NCI-H345 treated with DMSO at 0.1 percent for 48 hours (cell line): ENCODE measurements at regions not wholly inside any gene's neighbourhood (a gene's known extent, or its start where the extent isn't known, plus 50 kb on each side); places are given as distances from the start of the nearest gene placed in this dataset.

ENCODE experiments used
- DNase-seq: peaks from one replicate; lab custom pipeline; 2025; ENCODE audit not compliant: unreplicated experiment; lab: John Stamatoyannopoulos, UW

DNA sequence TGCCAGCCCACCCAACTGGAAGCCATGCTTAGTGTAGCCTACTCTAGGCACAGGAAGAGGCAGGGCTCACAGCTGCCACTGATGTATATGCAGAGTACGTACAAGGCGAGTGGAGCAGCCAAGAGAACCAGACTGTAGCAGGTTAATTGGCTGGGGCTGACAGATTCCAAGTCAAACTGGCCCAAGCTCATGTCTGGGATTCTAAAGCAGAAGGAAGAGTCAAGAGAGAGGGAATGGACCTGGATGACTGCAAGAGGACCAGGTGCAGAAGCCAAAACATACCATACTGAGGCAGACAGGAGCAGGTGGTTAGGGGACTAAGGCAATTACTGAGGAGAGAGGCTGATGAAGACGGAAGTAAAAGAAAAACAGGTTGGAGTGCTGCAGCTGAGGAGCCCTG lies 51.3 kb upstream of the LRRN2 start:
- DNase-seq, result no peak

- no peak for DNase-seq
These were observed 53.0 kb upstream of the LRRN2 start for GRCh38 chr1:204738506-204738905.

DNA sequence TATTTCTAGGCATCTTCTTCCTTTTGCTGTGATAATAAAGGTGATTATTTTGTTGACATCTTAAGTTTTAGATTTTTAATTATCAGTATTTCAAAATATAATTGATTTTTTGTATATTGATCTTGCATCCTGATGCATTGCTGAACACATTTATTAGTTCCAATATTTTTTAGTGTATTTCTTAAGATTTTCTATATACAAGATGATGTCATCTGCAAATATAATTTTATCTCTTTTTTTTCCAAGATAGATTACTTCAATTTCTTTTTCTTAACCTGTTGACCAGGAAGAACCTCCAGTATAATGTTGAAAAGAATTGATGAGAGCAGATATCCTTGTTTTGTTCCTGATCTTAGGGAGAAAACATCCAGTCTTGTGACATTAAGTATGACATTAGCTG lies 54.8 kb upstream of the LRRN2 start:
- DNase-seq, result no peak

GRCh38 chr1:204741440-204741839 lies 55.9 kb upstream of the LRRN2 start:
- DNase-seq, result no peak

GRCh38 chr1:204742676-204743251 lies 57.2 kb upstream of the LRRN2 start:
- DNase-seq, result no peak

DNA sequence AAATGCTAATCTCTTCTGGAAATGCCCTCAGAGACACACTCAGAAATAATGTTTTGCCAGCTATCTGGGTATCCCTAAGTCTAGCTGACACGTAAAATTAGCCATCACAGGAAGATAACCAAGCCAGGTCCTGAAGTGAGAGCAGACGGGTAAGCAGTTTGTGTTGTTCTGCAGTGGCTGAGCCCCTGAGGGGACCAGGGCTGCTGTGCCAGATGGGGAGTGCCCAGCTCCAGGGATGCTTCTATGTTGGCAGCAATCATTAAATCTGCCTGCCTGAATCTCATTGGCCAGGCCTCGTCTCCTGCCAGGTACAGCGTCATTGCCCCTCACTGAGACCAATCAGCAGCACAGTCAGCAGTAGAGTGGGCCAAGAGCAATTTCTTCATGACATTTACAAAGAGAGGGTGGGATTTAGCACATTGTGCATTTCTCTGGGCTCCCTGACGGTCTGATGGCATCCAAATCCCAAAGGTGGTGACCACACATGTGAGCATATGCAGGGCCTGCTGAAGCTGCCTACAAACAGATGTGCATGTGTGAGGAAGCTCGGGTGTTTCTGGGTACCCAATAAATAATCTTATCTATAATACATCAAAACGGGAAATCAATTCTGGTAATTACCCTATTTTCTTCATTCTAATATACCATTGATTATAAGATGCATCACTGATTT lies 58.7 kb upstream of the LRRN2 start:
- DNase-seq, result no peak

DNA sequence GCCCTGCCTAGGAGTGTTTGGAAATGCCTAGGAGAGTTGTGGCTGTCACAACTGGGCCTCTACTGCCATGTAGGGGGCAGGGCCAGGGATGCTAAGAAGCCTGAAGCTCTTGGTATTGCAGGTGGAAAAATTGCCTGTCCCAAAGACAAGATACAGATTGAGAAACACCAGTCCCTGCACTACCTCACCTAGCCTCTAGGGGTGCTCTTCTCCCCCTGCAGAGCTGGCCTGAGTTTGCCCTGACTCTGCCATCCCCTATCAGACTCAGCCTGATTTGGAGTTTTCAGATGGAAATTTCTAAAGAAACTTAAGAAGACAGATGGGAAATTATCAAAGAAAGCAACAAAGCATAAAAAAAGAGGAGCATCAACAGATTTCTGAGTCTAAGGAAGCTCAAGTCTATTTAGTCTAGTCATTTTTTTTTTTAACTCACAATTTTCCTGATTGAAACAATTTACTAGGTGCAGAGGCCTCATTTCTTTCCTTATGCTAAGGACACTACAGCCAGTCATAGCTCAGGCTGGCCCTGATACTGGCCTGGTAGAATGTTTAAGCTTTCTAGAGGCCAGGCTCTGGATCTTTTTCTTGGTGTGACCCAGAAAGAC lies 61.4 kb upstream of the LRRN2 start:
- DNase-seq, result no peak

- DNase-seq, result no peak
These were observed 65.9 kb upstream of the LRRN2 start for GRCh38 chr1:204751480-204751879.

DNA sequence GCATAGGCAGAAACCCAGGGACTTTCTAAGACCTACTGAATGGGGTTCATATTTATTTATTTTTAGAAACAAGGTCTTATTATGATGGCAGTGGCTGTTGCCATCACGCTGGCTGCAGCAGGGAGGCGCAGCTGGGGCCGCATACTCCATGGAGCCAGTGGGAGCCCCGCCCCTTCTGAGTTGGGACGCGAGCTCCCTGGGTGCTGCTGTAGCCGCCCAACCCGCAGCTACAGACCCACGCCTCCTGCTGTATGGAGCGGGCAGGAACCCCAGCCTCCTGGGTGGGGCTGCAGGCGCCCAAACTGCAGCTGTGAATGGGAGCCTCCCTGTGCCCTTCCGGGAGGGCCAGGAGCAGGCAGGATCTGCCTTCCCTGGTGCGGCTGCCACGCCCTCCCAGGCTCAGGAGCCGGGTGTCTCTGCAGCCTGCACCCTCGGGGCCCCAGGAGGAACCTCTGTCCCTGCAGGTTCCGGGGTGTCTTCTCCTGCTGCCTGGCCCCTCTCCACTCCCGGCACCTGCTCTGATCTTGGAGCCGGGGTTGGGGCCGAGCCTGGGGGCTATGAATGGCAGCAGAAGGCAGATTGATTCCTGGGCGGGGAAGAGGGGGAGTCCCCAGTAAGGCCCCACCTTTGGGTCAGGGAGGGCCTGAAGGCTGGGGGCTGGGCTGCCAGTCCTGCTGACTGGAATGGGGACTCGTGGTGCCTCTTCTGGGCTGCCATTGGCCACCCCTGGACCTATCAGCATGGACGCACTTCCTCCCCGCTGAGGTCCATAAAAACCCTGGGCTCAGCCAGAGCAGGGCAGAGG lies 66.5 kb upstream of the LRRN2 start:
- DNase-seq, result no peak

DNA sequence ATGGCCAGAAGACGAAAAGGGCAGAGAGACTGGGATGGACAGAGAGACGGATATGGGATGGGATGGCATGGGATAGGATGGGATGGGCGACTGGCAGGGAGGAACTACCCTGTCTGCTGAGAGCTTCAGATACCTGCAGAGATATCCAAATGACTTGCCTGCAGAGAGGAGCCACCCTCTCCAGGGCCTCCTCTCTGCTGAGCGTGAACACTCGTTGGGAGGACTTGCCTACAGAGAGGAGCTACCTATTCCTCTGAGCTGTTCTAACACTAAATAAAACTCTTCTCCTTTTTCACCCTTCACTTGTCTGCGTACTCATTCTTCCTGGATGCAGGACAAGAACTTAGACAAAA lies 67.1 kb upstream of the LRRN2 start:
- DNase-seq, result no peak

DNA sequence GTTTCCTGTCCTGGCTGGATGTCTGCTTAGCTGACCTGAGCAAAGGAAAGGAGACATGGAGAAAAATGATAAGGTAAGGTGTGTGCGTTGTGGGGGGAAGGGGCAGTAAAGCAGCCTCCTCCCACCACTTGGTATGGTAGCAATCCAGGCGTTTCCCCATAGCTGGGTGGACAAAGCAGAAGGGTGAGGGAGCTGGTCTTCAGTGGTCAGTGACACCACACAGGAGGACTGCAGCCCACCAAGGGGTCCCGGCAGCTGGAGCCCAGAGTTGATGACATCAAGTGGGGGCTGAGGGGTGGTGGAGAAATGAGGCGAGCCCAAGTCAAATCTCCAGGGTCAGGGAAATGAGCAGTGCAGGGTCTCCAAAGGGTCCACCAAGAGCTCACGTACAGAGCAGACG lies 69.3 kb upstream of the LRRN2 start:
- DNase-seq, result no peak

DNA sequence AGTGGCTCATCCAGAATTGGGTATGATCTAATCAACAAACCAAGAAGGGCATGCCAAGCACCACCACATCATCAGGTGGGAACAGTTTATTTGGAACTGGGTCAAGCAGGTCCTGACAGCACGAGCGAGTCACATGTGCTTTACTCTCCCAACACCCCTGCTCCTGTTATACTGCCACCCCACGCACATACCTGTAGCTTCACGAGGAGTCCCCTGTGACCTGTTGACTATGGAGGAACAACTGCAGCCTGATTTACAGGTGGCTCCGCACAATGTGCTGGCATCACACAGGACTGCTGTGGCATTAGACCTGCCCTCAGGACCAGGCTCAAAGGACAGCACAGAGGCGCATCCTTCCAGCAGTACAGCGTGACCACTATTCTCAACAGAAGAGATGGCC lies 70.8 kb upstream of the LRRN2 start:
- no peak for DNase-seq

DNA sequence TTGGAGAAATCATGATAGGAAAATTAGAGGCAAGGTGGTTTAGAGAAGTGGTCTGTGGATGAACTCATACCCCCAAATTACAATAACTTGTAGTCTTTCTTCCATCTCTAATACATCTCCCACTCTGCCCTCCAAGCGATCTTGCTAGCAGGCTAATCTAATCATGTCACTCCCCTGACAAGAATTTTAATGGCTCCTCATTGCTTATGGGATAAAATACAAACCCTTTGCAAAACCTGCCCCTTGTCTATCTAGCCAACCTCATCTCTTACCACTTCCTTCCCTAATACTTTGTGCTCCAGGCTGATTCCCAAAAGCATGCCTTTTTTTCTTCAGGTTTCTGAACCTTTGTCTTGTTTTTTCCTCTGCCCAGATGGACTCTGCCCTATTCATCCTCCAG lies 71.3 kb upstream of the LRRN2 start:
- no peak for DNase-seq

DNA sequence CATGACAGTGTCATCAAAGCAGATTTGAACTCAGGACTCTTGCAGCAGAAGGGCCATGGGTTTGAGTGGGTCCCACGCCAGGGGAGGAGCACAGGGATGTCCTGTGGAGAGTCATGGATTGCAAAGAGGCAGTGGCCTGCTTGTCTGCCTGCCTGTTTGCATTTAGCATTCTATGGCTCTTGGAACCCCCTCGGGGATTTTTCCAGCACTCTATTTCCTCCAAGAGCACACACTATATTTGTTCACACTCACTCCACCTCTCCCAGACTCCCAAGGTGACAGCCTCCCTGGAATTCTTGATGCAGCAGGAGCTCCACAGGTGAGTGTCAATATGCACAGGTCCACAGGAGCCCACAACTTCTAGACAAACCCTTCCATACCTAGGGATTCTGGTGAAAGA lies 73.1 kb upstream of the LRRN2 start:
- DNase-seq, result no peak

DNA sequence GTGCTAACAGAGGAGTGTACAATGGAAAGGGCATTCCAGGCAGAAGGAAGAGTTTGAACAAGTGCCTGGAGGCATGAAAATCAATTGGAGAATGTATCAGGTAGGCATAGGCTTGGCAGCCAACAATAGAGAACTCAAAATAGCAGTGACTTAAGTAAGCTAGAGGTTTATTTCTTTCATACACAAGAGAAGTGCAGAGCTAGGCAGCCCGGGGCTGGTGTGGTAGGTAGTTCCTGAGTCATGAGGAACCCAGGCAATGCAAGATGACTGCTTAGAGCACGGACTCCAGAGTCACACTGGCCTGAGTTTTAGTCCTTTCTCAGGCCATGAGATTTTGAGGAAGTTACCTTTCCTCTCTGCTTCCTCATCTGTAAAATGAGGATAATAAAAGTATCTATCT lies 74.8 kb upstream of the LRRN2 start:
- DNase-seq, result no peak

DNA sequence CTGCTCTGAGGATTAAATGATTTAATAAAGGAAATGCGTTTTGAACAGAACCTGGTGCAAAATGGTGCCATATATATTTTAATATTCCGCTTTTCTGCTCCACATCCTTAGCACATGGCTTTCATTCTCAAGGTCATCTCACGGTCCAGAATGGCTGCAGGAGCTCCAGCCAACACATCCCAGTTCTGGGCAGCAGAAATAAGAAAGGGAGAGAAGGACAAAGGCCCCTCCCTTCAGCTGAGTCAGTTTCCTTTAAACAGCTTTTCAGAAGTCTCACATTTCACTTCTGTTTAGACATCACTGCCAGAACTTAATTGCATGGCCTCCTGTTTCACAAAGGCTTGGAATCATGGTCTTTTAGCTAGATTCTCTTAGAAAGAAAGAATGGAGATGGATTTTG lies 75.2 kb upstream of the LRRN2 start:
- no peak for DNase-seq

DNA sequence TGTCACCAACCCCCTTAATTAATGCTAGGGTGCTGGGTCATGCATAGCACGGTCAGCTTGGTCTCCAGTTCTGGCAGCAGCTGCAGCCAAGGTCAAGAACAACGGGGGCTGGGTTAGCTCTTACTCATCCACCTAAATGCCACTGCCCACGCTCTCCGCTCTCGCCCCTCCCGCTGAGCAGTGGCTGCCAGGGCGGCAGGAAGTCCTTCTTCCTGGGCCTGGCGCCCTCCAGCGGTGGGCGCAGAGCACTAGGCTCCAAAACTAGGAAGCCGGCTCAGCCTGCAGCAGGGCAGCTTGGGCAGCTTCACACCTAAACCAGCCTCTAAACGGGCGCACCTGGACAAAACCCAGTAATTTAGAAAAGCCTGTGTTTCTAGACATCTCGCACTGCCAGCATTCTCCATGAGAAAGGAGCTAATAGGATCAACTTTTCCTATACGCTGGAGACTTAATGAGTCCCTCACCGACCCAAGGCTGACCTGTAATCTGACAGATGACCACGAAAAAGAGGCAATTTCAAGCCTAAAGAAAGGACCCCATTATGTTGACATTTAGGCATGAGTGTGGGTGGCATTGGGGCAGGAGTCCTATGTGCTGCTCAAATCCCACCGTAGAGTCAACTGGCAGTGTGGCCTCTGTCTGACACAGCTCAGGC lies 78.4 kb upstream of the LRRN2 start:
- DNase-seq, result no peak

DNA sequence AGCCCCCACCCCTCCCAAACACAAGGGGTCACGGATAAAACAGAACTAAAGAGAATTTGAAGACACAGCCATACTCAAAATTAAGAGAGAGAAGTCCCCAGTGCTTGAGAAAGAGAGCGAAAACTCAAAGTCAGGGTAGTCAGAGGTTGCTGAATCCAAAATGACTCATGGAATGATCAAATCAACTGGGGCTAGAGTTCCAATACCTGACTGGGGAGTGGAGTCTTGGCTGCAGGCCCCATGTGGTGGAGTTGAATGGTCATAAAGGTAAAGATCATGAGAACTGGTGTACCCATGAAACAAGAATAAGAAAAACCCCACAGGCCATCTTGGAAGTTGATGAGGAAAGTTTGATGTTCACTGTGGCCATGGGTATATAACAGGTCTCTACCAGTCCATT lies 84.5 kb upstream of the LRRN2 start:
- DNase-seq, result no peak

- DNase-seq, result no peak
These were observed 85.8 kb upstream of the LRRN2 start for GRCh38 chr1:204771358-204771757.

DNA sequence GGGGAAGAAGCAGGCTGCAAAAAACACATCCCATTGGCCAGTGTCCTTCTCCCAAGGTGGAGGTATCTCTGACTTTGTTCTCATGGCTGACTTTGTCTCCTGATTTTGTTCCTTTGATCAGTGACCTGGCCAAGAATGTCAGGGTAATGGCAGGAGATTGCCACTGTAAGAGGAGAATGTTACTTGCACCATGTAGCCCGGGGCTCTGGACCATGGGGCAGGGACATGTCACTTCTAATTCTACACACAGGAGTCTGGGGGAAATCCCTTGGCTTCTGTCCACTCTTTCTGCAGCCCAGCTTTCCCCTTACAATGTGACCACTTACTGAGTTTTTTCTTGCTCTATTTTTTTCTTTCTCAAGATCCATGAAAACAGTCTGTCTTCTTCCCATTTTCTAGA lies 87.7 kb upstream of the LRRN2 start:
- no peak for DNase-seq

DNA sequence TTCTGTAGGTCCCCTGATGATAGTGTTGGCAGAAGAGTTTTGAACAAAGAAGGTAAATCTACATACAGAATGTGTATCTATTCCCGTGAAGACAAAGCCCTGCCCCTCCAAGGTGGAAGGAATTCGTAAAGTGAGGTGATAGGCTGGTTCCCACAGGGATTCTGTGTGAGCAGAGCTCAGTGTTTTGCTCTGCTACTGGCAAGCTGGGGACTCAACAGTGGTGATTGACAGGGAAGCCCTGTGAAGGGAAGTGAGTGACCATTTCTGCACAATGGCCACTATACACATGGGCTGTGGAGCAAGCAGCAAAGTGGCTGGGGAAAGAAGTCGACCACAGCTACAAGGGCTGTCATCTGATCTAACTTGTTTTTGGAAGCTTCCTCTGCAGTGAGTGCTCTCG lies 90.0 kb upstream of the LRRN2 start:
- DNase-seq, result no peak

DNA sequence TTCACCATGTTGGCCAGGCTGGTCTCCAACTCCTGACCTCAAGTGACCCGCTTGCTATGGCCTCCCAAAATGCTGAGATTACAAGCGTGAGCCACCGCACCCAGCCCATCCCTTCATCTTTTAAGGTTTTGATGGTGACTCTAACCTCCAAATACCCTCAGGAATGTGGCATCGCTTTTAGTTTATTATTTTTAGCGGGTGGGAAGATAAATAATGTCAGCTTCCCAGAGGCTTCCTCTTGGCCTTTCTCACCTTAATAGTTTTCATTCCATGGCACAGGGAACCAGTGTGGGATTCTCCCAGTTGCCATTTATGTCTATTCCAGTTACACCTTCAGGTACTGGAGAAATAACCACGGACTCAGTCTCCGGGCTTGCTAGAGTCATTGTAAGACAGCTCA lies 92.1 kb upstream of the LRRN2 start:
- no peak for DNase-seq
